KMS-11 (cell line): ENCODE measurements at regions not wholly inside any gene's neighbourhood (a gene's known extent, or its start where the extent isn't known, plus 50 kb on each side); places are given as distances from the start of the nearest gene placed in this dataset.

Source experiments
- H2AFZ ChIP-seq: fragments of 200-600 bp; sonication (generic); 2 replicates; pipeline ENCODE4 v1.6.1; 2016; ENCODE audit warnings: antibody characterized with exemption, mixed run types, low read depth
- H3K27ac ChIP-seq: fragments of 200-600 bp; sonication (generic); 2 replicates; pipeline ENCODE4 v1.6.1; 2016; ENCODE audit warnings: mild to moderate bottlenecking, mixed run types
- H3K27me3 ChIP-seq: fragments of 200-600 bp; sonication (generic); 2 replicates; pipeline ENCODE4 v1.6.1; 2017; ENCODE audit warnings: mild to moderate bottlenecking, low read depth, mixed run types, moderate library complexity; ENCODE audit not compliant: insufficient read depth
- H3K36me3 ChIP-seq: fragments of 200-600 bp; sonication (generic); 2 replicates; pipeline ENCODE4 v1.6.1; 2017; ENCODE audit warnings: mild to moderate bottlenecking, mixed run types; ENCODE audit not compliant: insufficient read depth
- H3K4me1 ChIP-seq: fragments of 200-600 bp; sonication (generic); 2 replicates; pipeline ENCODE4 v1.6.1; 2016; ENCODE audit warnings: mild to moderate bottlenecking, low read depth, mixed run types; ENCODE audit not compliant: poor library complexity, severe bottlenecking
- H3K4me2 ChIP-seq: fragments of 200-600 bp; sonication (generic); 2 replicates; pipeline ENCODE4 v1.7.0; 2016; ENCODE audit warnings: mild to moderate bottlenecking, mixed run types
- H3K4me3 ChIP-seq: fragments of 200-600 bp; sonication (generic); IDR thresholded peaks from 2 replicates; pipeline ENCODE4 v1.6.1; 2017; ENCODE audit warnings: low read depth, low read length, mixed read lengths; ENCODE audit not compliant: insufficient read depth
- H3K79me2 ChIP-seq: fragments of 200-600 bp; sonication (generic); 2 replicates; pipeline ENCODE4 v1.6.1; 2016; ENCODE audit warnings: low read depth, mixed run types; ENCODE audit not compliant: insufficient read depth
- H3K9ac ChIP-seq: fragments of 200-600 bp; sonication (generic); 2 replicates; pipeline ENCODE4 v1.6.1; 2016; ENCODE audit warnings: mild to moderate bottlenecking, mixed run types
- H4K20me1 ChIP-seq: fragments of 200-600 bp; sonication (generic); 2 replicates; pipeline ENCODE4 v1.6.1; 2016; ENCODE audit warnings: mild to moderate bottlenecking, mixed run types; ENCODE audit not compliant: insufficient read depth
- CTCF ChIP-seq: fragments of 200-600 bp; sonication (generic); conservative IDR thresholded peaks from 2 replicates; pipeline ENCODE4 v1.6.1; 2017; ENCODE audit warnings: low read depth, mild to moderate bottlenecking, antibody characterized with exemption, low read length, moderate library complexity, mixed read lengths

- Histone ChIP-seq H3K27me3 (no peaks in the 10 kb centered on the region), H3K4me3 (no peak overlapping the region), H3K27ac (no peak overlapping the region), H3K4me1 (no peaks in the 10 kb centered on the region), H3K79me2 (no peaks in the 10 kb centered on the region), H4K20me1 (no peaks in the 10 kb centered on the region), H3K4me2 (no peak overlapping the region), H3K9ac (no peak overlapping the region), H2AFZ (no peak overlapping the region), H3K36me3 (no peaks in the 10 kb centered on the region)
- TF ChIP-seq CTCF: no peak
Measured at GRCh38 chr4:72987741-72988729, 81.5 kb downstream of the COX18 start.

- no peaks in the 10 kb centered on the region for H4K20me1 ChIP-seq
- H3K9ac ChIP-seq: no peak overlapping the region
- no peak overlapping the region for H3K27ac ChIP-seq
- H3K4me3 ChIP-seq: no peak overlapping the region
- TF ChIP-seq CTCF: no peak
- H3K36me3 ChIP-seq: no peaks in the 10 kb centered on the region
- no peaks in the 10 kb centered on the region for H3K79me2 ChIP-seq
- no peaks in the 10 kb centered on the region for H3K4me1 ChIP-seq
- no peak overlapping the region for H2AFZ ChIP-seq
- H3K27me3 ChIP-seq: no peaks in the 10 kb centered on the region
- H3K4me2 ChIP-seq: no peak overlapping the region
Measured at GRCh38 chr4:72984351-72984750, 85.2 kb downstream of the COX18 start.

DNA sequence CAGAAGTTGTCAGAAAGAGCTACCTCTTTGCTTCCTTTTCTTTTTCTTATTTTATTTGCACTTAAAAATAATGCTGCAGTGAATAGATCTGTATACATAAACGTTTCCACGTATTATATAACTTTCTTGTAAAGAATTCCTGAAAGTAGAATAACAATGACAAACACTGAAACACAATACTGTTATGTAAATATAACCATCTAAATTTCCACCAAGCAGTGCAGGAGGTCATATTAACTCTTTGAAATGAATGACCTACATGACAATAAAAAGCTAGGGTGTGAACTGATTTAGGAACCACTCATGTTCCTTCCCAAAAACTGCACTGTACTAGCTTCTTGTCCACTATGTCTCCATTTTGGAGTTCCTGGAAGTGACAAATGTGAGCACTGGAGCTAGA lies 85.8 kb downstream of the COX18 start:
- Histone ChIP-seq H3K27ac (no peak overlapping the region), H3K4me2 (no peak overlapping the region), H4K20me1 (no peaks in the 10 kb centered on the region), H3K9ac (no peak overlapping the region), H3K4me1 (no peaks in the 10 kb centered on the region), H3K4me3 (no peak overlapping the region), H3K79me2 (no peaks in the 10 kb centered on the region), H3K36me3 (no peaks in the 10 kb centered on the region), H2AFZ (no peak overlapping the region), H3K27me3 (no peaks in the 10 kb centered on the region)
- TF ChIP-seq CTCF: no peak

DNA sequence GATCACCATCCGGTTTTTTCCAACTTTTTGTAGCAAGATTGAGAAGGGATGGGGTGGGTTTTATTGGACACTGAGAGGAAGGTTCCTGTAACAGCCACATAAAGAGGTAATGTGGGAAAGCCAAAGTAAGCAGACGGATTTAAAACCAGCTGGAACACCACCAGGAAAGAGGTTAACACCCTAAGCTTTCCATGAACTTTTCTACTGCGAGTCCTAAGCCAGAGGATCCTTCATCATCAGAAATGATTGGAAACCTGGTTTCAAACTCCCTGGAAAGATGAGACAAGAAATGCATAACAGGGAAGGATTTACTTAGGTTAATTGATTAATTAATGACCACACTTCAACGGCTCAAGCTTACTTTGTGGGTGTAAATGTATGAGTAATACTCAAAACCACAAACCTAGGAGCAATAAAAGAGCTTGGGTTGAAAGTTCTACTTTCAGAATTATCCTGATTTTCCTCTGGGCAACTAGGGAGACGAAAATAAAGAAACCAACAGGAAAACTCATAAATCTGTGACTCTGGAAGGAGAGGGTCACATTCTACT lies 91.5 kb downstream of the COX18 start:
- no peaks in the 10 kb centered on the region for H4K20me1 ChIP-seq
- no peaks in the 10 kb centered on the region for H3K27me3 ChIP-seq
- no peak overlapping the region for H3K27ac ChIP-seq
- TF ChIP-seq CTCF: no peak
- no peak overlapping the region for H3K9ac ChIP-seq
- H3K4me3 ChIP-seq: no peak overlapping the region
- H3K79me2 ChIP-seq: no peaks in the 10 kb centered on the region
- H2AFZ ChIP-seq: no peak overlapping the region
- no peaks in the 10 kb centered on the region for H3K4me1 ChIP-seq
- H3K4me2 ChIP-seq: no peak overlapping the region
- H3K36me3 ChIP-seq: no peaks in the 10 kb centered on the region
